HG03045 (cell line): ENCODE measurements at regions not wholly inside any gene's neighbourhood (a gene's known extent, or its start where the extent isn't known, plus 50 kb on each side); places are given as distances from the start of the nearest gene placed in this dataset.
"Not testable (repeated sequence)": the region's sequence is repeated elsewhere in the genome, so short reads cannot be mapped to it uniquely, and the experiment has no call there.

Experiments
- ATAC-seq: cut with Tn5 transposase; IDR thresholded peaks from one replicate; pipeline ENCODE4 v1.9.1; 2021; ENCODE audit warnings: mild to moderate bottlenecking, moderate library complexity; ENCODE audit not compliant: unreplicated experiment

DNA sequence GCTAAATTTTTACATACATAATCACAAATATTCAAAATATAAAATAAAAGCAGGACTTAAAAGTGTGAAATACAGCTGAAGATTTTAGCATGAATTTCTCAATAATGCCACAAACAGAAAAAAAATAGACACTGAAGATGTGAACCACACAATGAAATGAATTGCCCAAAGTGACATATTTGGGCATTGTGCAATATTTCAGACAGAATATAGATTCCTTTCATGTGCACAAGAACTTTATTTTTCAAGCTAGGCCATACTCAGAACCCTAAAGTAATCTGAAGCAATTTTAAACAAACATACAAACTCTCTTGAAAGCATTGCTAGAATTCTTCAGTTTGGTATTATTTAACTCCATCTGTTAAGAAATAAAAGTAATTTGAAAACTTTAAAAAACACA, 764.1 kb downstream of the STIM2 start:
- no peak for ATAC-seq

DNA sequence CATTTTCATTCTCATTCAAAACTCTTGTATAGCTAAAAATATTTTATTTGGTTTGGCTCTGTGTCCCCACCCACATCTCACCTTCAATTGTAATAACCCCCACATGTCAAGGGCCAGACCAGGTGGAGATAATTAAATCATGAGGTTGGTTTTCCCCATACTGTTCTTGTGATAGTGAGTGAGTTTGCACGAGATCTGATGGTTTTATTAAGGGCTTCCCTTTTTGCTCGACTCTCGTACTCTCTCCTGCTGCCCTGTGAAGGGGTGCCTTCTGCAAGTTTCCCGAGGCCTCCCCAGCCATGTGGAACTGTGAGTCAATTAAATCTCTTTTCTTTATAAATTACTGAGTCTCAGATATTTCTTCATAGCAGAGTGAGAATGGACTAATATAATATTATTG, 768.0 kb downstream of the STIM2 start:
- no peak for ATAC-seq

DNA sequence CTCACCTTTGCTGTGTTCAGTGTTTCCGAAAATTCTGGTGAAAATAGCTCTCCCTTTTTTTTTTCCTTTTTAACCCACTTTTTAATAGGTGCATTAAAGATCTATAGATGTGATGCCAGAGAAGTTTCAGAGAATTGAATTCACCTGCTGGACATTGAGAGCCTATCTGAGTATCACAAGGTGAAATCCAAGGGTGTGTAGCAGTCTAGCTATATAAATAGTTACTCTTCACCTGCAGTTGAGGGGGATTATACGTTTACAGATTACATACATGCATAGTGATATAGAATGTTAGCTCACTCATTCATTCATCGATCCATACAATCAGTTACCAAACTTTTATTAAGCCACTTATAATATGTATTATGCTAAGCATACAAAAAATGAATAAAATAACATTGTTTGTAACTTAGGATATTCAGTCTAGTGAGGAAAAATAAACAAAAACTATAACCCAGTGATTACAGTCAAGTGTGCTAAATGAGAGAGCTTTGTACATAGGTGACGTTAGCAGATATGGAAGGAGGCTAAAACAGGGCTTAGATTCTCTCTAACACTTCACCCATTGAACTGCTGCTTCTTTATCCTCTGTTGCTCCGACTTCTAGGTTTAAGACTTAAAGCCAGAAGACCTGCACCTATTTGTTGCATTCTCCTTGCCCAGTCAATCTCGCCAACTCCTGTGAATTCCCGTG, 769.0 kb downstream of the STIM2 start:
- no peak for ATAC-seq

DNA sequence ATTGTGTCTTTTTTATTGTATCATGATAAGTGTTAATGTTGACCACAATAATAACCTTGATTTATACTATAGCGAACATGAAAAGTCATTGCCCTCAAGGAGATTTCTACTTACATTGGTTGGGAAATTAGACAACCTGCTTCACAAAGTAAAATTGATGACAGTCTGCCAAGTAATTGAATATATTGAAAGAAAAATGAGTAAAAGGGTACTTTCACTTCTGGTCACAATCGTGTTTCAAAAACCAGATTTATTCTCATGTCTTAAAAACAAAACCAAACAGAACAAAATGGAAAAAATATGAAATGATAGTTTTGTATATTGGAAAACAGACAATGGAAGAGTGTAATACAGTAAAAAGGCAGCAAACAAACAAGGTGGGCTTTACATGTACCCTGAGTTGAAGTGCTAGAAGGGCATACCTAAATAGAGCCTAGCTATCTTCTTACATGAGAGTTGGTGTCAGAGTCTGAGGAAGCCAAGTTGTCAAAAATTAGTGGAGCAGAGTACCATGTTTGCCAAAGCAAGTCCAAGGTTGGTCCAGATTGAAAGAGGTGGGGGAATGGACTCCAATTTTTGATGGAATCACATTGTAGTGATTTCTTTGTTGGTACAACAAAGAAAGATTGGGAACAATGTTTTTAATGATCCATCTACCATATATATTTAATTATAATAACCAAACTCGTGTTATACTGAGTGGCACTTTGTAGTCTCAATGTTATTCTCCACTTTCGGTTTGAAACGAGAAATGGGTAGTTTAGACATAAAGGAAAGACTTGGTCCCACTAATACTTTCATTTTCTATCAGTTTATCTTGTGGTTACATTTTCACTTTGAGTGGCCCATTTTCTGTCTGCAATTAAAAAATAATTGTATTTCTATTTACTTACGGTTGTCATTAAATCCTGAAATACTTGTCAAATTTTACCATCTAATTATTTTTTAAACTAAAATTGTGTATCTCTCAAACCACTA, 775.6 kb downstream of the STIM2 start:
- ATAC-seq = peak; percentile 65

DNA sequence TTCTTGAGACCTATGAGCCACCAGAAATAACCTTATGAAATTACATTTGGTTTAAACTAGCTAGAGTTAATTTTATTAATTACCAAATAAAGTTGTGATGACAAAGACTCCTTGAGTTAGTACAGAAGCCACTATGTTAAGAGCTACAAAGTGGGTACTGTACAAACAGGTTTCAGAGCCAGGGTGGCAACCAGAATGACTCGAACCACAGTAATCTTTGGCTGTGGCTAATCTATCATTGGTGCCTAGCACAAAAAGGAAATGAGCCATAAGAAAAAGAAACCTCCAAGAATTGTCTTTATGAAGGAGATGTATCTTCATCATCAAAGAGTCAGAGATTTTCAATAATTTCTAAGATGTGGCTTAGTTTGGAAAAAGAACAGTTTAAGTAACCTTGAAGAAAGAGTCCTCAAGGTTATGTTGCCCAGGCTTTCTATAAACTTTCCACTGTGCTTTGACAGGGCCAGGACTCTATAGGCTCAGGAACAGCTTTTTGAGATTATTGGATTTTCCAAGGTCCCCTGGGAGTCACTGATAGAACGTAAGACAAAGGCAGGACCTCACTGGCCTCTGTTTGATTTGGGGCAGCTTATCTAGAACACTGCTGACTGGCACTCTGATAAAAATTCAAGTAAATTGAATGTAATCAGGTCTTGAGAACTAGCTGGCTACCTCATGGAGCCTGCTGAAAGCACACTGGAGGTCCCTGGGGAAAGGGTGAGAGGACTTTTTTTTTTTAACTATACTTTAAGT, 777.7 kb downstream of the STIM2 start:
- ATAC-seq = no peak

DNA sequence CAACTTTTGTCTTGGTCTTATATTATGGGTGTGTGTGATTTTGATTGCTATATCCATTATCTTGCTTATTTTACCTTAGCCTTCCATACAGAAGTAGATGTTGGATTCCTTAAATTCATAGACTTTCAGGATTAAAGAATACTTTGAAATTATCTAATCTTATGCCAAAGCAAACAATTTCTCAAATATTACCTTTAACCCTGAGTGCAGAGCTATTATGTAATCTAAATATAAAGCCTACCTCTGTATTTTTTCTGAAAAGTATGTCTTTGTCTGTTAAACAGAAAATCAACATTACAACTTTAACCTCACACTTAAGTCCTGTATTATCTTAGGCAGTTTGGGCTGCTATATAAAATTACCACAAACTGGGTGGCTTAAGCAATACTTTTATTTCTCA, 782.5 kb downstream of the STIM2 start:
- ATAC-seq = no peak

DNA sequence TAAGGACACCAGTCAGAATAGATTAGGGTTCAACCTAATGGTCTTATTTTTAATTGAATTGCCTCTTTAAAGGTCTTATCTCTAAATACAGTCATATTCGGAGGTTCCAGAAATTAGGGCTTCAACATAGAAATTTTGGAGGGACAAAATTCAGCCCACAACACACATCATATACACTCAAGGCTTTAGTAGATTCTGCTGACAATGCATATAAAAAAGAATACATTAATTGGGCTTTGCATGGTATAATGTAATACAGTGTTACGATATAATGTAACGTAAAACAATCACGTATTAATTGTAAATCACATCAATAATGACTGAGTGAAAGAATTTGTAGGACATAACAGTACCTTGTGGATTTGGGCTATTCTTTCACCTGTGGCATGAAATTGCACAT, 787.8 kb downstream of the STIM2 start:
- no peak for ATAC-seq

DNA sequence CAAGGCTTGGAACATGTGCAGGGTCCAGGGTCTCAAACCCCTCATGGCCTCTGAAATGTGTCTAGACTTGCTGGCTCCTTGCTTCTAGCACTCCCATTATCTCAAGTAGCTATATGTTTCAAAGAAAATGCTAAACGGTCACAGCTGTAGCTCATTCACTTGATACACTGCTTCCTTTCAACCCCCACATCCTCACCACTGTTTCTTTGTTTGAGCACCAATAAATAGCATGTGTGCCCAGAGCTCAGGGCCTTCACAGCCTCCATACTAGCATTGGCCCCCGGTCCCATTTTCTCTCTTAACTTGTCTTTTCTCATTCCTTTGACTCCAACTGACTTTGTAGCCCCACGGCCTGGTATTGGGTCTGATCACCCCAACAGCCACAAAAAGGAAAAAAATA, 801.8 kb downstream of the STIM2 start:
- no peak for ATAC-seq

DNA sequence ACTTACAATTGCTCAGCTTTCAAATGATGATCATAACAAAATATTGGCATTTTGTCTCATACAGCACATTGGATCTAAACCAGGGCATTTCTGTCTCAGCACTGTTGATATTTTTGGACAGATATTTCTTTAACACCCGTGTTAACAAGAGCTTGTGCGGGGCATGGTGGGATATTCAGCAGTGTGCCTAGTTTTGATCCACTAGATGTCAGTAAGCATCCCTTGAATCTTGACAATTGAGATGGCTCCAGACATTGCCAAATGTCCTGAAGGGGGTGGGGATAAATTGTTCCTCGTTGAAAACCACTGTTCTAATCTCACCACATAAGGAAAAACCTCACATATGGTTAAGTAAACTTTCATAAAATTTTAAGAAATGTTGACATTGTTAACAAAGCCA, 806.3 kb downstream of the STIM2 start:
- ATAC-seq = no peak

DNA sequence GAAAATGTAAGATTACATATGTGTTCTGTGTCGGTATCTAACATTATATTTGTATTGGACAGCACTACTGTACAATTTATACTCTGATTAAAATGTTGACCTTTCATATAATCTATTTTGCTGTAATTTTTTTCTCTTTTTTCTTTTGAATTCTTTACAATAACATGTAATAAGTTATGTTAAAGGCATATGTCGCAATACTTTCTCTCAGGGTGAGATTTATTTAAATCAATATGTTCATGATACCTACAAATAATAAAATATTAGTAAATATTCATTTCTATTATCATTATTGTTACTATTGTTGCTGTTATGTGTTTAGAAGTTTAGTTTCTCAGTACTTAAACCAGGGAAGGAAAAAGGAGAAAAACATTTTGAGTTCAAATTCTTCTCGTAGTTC, 807.4 kb downstream of the STIM2 start:
- no peak for ATAC-seq

DNA sequence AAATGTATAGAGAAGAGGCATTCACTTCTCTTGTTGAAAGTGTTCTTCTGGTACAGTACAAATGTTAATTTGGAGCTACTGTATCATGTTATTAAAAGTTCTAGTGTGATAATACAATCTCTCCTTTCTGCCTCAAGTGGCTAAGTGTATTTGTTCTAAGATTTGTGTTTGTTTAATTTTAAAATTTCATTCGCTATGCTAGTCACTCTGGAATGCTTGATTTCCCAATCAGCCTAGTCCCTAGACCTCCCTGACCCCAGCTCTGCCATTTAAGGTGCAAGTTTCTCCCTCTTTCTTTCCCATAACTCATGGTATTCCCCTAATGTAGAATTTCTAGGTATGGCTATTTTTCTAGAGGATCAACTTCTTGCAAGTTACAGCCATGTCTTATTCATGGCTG, 817.4 kb downstream of the STIM2 start:
- no peak for ATAC-seq

DNA sequence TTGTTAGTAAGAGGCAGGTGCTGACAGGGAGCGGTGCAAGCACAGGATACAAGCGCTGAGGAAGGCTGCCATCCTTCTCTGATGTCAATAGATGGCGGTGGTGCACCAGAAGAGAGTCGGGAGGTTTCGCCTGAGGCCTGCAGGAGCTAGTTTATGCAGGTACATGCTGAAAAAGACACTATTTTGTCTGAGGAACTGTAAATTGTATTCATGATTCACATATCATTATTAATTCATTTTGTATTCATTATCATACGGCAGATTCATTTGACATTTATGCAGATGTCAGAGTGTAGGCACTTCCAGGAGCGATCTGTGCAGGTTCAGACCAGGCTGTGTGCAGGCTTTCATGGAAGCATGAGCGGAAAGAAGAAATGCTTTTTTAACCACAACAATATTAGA, 824.0 kb downstream of the STIM2 start:
- ATAC-seq = peak; percentile 93

DNA sequence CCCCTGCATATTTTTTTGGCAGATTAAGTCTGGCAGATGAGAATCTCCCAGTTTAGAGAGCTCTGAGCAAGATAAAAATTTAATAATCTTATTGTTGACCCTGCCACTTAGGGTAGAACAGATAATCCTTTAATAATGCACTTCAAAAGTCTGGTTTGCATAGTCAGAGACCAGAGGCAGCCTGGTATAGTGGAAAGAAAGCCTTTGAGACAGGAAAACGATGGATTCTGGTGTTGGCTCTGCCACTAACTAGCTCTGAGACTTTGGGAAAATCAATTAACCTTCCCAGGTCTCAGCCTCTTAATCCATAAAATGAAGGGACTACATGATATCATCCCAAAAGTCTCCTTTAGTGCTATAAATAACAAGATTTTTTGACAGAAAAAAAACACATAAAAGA, 824.5 kb downstream of the STIM2 start:
- no peak for ATAC-seq

DNA sequence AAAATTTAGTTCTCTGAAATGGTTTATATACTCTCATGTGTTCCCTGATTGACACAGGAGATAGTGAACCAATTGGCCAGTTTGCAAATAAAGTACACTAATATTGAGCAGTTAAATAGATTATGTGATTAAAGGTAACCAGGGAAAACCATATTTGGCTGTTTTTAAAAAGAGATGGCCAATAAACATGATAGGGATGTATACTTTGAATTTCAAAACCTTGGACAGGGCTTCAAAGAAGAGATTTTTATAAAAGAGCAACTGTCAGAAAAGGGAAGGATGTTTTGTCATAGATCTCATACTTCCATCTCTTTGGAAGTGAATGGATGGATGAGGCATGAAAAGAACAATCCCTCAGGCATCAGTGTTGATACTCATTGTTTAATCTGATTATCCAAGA, 825.3 kb downstream of the STIM2 start:
- no peak for ATAC-seq

DNA sequence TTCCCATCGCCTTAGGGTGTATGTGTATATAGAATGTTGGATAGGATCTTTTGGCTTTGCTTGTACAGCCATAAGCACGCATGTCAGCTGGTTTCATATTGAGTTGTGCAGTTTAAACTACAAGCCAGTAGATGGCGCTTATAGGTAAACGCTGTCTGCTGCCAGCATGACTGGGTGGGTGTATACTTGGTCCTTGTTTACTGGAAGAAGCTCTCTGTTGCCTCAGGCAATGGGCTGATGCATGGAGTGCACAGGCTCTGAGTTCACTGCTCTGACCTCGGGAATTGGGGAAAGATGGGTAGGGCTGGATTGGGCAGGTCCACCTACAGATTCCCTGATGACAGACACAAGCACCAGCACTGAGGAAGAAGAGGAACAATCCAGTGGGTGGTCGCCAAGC, 831.5 kb downstream of the STIM2 start:
- peak; percentile 90 for ATAC-seq

DNA sequence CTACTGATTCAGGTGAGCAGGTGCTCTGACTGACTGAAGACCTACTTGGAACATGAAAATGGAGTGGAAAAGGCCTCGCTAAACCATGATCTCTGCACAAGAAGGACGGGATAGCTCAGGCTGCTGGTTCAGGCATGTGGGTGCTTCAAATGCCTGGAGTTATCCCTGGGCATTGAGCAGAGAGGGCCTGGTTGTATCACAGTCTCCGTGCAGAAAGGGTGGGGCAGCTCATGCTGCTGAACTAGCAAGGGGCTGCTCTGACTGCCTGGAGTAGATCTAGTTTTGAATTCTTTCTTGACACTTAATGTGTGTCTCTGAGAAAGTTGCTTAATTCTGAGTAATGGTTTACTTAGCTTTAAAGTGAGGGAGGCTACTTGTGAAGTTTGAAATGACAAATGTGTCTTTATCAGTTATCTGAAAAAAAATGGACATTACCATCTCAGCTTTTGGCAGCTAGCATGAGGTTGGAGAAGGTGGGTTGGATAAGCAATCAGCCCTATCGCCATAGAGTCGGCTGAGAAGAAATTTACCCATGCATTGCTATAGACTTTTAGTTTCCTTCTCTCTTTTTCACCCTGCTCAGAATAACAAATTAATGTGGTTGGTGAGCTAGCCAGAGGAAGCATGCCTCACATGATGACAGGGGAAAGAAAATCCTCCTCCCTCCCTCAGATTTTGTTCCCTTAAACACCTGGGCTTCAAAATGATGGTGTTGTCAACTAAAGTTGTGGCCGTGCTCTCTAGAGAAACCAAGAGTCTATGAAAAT, 832.4 kb downstream of the STIM2 start:
- no peak for ATAC-seq

DNA sequence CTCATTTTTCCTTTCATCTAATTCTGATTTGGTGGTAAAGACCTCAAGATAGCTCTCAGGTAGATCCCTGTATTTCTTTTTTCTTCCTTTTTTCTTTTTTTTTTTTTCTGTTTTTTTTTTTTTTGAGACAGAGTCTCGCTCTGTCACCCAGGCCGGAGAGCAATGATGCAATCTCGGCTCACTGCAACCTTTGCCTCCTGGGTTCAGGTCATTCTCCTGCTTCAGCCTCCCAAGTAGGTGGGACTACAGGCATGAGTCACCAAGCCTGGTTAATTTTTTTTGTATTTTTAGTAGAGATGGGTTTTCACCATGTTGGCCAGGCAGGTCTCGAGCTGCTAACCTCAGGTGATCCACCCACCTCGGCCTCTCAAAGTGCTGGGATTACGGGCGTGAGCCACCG, 835.6 kb downstream of the STIM2 start:
- ATAC-seq = not testable (repeated sequence)

DNA sequence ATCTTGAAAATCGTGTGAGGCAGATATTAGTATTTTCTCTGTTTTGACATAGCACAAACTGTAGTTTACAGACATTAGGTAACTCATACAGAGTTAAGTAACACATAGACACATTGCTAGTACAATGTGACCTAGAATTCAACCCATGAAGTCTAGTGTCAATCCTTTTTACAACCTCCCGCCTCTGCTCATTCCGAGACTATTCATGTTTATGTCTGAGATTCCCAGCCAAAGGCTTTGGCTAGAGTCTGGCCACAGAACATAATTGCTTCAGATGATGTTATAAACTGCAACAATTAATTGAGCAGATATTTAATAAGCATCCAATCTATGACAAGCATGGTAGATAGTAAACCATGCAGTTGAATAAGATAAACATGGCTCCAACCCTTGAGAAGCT, 841.0 kb downstream of the STIM2 start:
- ATAC-seq = no peak

DNA sequence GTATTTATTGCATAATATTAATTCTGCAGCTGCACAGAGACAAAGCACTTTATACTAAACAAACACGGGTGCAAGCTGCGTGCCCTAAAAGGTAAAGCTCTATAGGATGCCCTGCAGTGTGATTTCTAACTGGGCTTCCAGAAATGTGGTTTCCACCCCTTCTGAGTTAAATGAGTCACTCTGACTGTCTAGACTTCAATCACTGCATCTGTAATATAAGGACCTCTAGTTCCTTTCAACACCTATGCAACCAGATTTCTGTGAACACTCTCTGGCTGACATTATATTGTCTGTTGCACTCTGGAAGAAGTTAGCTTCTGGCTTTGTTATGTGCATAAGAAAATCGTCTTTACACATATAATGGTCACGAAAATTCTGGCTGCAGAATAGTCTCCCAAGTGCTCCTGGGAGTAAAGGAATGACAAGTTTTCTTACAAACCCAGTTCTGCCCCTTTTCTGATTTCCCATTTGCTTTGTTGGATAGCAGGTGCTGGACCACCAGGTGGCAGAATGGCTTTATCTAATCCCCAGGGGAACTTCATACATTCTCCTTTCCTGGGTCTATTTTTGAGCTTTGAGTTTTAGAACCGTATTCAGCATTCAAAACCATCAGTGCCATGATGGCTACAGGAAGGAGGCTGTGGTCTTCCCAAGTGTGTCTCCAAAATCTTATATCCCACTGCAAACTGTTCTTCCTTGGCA, 842.2 kb downstream of the STIM2 start:
- ATAC-seq = no peak

DNA sequence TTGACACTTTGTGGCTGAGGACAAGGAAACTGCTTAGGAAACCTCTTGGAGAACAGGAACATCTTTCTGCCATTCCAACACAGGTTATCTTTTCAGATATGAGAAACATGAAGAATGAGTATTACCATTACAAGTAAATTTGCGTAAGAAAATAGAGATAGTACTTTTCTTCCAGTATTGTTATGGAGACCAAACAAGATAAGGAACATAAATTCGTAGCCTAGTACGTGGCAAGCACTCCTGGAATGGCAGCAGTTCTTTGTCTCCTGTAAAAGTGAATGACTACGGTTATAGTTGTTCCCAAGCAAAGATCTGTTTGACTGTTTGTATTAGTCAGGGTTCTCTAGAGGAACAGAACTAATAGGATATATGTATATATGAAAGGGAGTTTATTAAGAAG, 843.1 kb downstream of the STIM2 start:
- no peak for ATAC-seq
